GOT3 (cell line): ENCODE measurements at regions not wholly inside any gene's neighbourhood (a gene's known extent, or its start where the extent isn't known, plus 50 kb on each side); places are given as distances from the start of the nearest gene placed in this dataset.
A peak's percentile ranks its signal among the peaks of the same experiment; 100 is the strongest.
"Not testable (repeated sequence)": the region's sequence is repeated elsewhere in the genome, so short reads cannot be mapped to it uniquely, and the experiment has no call there.

Source experiments
- DNase-seq: peaks from one replicate; lab custom pipeline; 2025; ENCODE audit warnings: mixed read lengths; lab: John Stamatoyannopoulos, UW

- DNase-seq: not testable (repeated sequence)
Measured at GRCh38 chr1:91207691-91208090, 185.9 kb upstream of the ZNF644 start.

- DNase-seq: not testable (repeated sequence)
Measured at GRCh38 chr1:91204150-91204549, 182.3 kb upstream of the ZNF644 start.

DNA sequence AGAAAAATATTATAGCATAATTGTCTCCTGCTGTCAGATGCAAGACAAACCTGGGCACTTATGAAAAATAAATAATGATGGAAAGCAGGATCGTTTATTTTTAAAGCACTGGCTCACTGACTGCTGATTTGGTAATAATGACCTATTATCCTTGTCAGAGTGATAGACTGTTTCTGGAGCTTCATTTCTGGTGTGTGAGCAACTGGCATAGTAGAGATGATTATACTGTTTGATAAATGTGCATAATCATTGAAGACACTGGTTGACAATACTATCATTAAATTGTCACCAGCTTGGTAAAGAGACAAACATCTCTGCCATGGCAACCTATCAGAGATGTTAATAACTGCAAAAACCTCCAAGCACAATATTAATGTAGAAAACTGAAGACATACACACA lies 179.9 kb upstream of the ZNF644 start:
- DNase-seq: no peak

DNA sequence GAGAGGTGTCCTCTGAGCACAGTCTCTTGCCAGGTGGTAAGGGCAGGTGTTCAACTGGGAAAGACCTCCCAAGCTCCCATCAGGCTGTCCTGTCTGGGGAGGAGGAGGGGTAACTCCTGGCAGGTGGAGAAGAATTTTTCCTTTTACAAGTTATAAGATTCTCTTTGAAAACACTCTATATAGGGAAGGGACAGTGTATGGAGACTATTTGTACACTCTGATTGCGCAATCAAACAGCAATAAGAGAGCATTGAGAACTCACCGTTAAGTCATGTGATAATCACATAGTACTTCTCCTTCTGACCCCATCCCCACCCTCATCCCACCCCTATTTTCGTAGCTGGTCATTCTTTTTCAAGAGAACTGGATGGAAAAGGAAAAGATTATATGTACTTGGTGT lies 179.3 kb upstream of the ZNF644 start:
- no peak for DNase-seq

GRCh38 chr1:91200675-91201074 lies 178.8 kb upstream of the ZNF644 start:
- DNase-seq: no peak

DNA sequence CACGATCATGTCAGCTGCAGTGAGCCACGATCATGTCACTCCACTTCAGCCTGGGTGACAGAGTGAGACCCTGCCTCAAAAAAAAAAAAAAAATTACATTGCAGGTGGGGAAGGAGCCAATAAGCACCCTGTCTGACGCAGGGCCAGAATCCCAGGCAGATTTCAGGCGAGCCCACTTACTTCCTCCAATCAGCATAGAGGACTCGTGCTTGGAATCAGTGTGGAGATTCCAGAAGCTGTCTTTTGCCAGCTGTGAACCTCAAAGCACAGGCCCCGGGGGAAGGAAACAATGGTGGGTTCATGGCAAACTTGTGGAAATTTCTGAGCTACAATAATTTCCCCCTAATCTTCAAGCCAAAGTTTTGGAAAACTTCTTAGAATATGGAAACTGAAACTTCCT lies 178.2 kb upstream of the ZNF644 start:
- DNase-seq: no peak

- no peak for DNase-seq
Measured at GRCh38 chr1:91190996-91191395, 169.2 kb upstream of the ZNF644 start.

DNA sequence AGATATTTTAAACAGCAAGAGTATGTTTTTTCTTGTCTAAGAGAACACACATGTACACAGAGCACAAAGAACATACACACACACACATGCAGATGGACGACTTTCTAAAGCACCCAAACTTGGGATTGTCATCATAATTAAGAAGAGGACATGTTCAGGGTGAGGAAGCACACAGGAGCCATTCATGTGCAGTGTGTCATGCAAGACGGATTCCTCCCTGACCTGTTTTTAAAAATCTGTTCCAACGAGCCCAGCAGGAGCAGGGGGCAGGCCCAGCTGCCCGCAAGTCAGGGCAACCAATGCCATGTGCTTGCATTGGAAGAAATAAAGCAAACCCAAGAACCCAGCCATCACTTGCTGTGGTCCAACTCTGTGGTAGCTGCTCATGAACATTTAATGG lies 167.3 kb upstream of the ZNF644 start:
- DNase-seq: no peak

- not testable (repeated sequence) for DNase-seq
Measured at GRCh38 chr1:91182807-91183206, 161.0 kb upstream of the ZNF644 start.

GRCh38 chr1:91176250-91176649 lies 154.4 kb upstream of the ZNF644 start:
- no peak for DNase-seq

- DNase-seq: no peak
Measured at GRCh38 chr1:91174734-91175133, 152.9 kb upstream of the ZNF644 start.

DNA sequence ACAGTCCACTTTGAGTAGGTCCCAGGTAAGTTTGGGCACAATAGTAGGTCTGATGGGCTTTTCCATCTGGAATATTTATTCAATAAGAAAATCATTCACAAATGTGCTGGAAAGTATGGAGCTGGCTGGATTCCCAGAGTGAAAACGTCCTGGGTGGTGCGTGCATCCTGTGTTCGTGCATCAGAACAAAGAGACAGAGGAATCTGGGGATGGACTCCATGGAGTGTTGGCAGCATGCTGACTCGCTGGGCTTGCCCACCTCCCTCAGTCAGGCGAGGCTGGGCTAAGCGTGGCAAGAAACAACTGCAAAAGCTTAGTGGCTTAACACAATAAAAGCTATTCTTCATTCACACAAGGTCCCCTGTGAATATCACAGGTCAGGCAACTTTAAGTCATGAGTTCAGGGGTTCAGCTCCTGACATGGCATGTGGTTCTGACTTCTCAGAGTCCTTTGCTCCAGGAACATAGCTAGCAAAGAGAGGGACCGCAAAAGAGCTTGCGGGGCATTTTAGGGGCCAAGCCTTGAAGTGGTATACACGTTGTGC lies 151.6 kb upstream of the ZNF644 start:
- no peak for DNase-seq

DNA sequence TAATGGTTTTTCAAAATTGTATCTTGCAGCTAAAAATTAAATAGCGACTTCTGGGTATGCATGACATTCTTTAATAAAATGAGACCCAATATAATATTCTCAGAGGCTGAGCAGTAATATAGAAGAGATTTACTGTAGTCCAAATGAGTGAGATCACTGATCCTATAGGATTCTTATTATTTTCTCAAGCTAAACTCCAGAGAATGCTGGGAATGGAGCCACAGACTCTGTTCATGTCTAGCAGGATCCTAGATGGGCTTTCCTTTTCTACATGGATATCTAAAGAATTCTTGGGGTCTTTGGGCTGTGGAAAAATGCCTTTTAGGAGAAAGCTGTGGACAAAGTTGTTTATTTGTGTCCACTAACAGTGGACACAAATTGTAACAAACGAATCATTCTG lies 150.7 kb upstream of the ZNF644 start:
- DNase-seq: no peak

GRCh38 chr1:91171898-91172297 lies 150.1 kb upstream of the ZNF644 start:
- no peak for DNase-seq

DNA sequence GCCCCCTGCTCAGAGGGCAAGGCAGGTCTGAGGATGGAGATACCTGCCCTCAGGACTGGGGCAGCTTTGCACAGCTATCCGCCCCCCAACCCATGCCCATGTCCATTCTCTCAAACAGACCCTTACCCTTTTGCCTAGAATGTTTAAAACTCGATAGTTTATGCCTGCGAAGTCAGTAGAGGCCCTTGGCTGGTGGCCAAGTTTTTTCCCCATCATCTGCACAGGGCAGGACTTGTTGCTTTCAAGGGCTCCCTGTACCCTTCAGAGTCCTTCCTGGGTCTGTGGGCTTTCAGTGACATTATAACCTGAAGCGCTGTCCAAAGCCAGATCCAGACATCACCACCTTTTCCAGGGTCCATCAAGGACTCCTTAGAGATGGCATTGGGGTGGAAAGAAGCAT lies 148.7 kb upstream of the ZNF644 start:
- no peak for DNase-seq

DNA sequence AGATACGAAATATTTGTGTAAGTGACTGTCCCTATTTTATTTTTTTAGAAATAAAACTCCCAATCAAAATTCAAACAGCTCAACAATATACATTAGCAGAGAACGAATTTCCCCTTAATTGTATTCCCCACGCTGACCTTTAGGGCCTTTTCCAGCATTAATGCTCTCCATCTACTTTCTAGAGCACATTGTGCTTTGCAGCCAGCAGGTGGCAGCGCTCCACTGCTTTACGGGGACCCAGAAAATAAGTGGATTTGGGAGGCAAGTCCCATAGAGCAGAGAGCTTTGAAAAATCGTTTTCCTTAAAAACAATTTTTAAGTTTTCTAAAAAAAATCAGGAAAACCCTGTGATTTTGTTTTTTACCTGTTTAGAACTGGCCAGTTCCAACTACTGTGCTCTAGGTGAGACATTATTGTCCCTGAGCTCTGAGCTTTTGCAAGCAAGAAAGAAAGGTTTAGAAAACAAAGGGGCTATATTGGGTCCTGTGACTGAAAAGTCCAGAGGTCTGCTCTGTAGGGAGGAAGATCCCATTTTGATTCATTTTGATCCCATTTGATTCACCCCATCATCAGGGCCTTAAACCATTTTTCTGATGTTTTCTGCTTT lies 144.4 kb upstream of the ZNF644 start:
- no peak for DNase-seq

GRCh38 chr1:91165033-91165654 lies 143.3 kb upstream of the ZNF644 start:
- DNase-seq: peak; percentile 4

DNA sequence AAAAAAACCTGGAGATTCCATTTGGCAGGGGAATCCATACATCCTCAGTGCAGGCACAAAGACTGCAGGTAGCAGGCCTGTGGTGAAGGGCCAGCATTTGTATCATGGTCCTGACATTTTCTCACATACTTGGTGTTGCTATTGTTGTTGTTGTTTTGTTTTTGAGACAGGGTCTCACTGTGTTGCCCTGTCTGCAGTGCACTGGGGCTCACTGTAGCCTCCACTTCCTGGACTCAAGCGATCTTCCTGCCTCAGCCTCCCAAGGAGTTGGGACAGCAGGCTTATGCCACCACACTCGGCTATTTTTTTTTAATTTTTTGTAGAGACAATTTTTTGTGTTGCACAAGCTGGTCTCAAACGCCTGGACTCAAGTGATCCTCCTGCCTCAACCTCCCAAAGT lies 140.8 kb upstream of the ZNF644 start:
- DNase-seq: no peak

- DNase-seq: no peak
Measured at GRCh38 chr1:91161749-91162148, 139.9 kb upstream of the ZNF644 start.

GRCh38 chr1:91161166-91161565 lies 139.3 kb upstream of the ZNF644 start:
- DNase-seq: no peak

GRCh38 chr1:91160363-91161075 lies 138.7 kb upstream of the ZNF644 start:
- no peak for DNase-seq

- DNase-seq: no peak
Measured at GRCh38 chr1:91153341-91153740, 131.5 kb upstream of the ZNF644 start.

GRCh38 chr1:91152331-91152730 lies 130.5 kb upstream of the ZNF644 start:
- no peak for DNase-seq
